ENCODE measurements at regions not wholly inside any gene's neighbourhood (a gene's known extent, or its start where the extent isn't known, plus 50 kb on each side); places are given as distances from the start of the nearest gene placed in this dataset.

DNA sequence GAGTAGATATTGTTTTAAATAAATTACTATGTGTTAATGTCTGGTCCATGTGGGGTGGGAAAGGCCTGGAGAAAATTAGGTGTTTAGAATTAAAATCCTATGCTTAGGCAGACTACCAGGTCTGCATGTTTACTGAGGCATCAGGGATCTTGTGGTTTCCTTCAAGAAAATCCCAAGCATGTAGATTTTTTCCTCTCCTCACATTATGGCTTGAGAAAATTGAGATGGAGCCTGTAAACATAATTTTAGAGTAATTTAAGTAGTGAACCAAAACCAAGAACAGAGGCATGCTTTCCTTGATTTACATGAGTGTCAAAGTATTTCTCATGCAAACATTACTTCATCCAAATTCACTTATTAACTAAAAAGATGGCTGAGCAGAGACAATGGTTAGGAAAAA, 823.7 kb downstream of the AACS start:
- ChIA-PET POLR2A (no interaction called here), CTCF (no interaction called here)
- TF ChIP-seq, protein P1, sequence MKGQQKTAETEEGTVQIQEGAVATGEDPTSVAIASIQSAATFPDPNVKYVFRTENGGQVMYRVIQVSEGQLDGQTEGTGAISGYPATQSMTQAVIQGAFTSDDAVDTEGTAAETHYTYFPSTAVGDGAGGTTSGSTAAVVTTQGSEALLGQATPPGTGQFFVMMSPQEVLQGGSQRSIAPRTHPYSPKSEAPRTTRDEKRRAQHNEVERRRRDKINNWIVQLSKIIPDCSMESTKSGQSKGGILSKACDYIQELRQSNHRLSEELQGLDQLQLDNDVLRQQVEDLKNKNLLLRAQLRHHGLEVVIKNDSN (CRISPR knock-in tag; IDR thresholded peaks at IDR 0.05), result no peak
- TF ChIP-seq, protein P2, sequence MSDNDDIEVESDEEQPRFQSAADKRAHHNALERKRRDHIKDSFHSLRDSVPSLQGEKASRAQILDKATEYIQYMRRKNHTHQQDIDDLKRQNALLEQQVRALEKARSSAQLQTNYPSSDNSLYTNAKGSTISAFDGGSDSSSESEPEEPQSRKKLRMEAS (CRISPR knock-in tag; IDR thresholded peaks at IDR 0.05), result no peak
- TF ChIP-seq ZNF671 (CRISPR knock-in tag; IDR thresholded peaks at IDR 0.05) (no peak), MXD4 (CRISPR knock-in tag; IDR thresholded peaks at IDR 0.05; ENCODE audit: borderline replicate concordance) (no peak), ZNF396 (CRISPR knock-in tag; IDR thresholded peaks at IDR 0.05; ENCODE audit: borderline replicate concordance) (no peak), SOX15 (CRISPR knock-in tag; IDR thresholded peaks at IDR 0.05) (no peak), SP1 (CRISPR knock-in tag; conservative IDR thresholded peaks at IDR 0.05) (no peak), ESRRA (CRISPR knock-in tag; IDR thresholded peaks at IDR 0.05; ENCODE audit: borderline replicate concordance) (no peak), NFE2L1 (CRISPR knock-in tag; IDR thresholded peaks at IDR 0.05) (no peak), SMAD3 (CRISPR knock-in tag; IDR thresholded peaks at IDR 0.05; ENCODE audit: borderline replicate concordance) (no peak), CREB1 (CRISPR knock-in tag; IDR thresholded peaks at IDR 0.05) (no peak), EMX1 (CRISPR knock-in tag; IDR thresholded peaks at IDR 0.05) (no peak), FOXK1 (CRISPR knock-in tag; IDR thresholded peaks at IDR 0.05) (no peak)
- TF ChIP-seq, protein P3, sequence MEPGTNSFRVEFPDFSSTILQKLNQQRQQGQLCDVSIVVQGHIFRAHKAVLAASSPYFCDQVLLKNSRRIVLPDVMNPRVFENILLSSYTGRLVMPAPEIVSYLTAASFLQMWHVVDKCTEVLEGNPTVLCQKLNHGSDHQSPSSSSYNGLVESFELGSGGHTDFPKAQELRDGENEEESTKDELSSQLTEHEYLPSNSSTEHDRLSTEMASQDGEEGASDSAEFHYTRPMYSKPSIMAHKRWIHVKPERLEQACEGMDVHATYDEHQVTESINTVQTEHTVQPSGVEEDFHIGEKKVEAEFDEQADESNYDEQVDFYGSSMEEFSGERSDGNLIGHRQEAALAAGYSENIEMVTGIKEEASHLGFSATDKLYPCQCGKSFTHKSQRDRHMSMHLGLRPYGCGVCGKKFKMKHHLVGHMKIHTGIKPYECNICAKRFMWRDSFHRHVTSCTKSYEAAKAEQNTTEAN (CRISPR knock-in tag; IDR thresholded peaks at IDR 0.05), result no peak
- TF ChIP-seq, protein P4, sequence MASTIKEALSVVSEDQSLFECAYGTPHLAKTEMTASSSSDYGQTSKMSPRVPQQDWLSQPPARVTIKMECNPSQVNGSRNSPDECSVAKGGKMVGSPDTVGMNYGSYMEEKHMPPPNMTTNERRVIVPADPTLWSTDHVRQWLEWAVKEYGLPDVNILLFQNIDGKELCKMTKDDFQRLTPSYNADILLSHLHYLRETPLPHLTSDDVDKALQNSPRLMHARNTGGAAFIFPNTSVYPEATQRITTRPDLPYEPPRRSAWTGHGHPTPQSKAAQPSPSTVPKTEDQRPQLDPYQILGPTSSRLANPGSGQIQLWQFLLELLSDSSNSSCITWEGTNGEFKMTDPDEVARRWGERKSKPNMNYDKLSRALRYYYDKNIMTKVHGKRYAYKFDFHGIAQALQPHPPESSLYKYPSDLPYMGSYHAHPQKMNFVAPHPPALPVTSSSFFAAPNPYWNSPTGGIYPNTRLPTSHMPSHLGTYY (CRISPR knock-in tag; IDR thresholded peaks at IDR 0.05), result no peak
- TF ChIP-seq, protein P5, sequence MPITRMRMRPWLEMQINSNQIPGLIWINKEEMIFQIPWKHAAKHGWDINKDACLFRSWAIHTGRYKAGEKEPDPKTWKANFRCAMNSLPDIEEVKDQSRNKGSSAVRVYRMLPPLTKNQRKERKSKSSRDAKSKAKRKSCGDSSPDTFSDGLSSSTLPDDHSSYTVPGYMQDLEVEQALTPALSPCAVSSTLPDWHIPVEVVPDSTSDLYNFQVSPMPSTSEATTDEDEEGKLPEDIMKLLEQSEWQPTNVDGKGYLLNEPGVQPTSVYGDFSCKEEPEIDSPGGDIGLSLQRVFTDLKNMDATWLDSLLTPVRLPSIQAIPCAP (CRISPR knock-in tag; IDR thresholded peaks at IDR 0.05), result no peak
- TF ChIP-seq, protein P6, sequence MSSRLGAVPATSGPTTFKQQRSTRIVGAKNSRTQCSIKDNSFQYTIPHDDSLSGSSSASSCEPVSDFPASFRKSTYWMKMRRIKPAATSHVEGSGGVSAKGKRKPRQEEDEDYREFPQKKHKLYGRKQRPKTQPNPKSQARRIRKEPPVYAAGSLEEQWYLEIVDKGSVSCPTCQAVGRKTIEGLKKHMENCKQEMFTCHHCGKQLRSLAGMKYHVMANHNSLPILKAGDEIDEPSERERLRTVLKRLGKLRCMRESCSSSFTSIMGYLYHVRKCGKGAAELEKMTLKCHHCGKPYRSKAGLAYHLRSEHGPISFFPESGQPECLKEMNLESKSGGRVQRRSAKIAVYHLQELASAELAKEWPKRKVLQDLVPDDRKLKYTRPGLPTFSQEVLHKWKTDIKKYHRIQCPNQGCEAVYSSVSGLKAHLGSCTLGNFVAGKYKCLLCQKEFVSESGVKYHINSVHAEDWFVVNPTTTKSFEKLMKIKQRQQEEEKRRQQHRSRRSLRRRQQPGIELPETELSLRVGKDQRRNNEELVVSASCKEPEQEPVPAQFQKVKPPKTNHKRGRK (CRISPR knock-in tag; IDR thresholded peaks at IDR 0.05; ENCODE audit: borderline replicate concordance), result no peak
- TF ChIP-seq, protein P7, sequence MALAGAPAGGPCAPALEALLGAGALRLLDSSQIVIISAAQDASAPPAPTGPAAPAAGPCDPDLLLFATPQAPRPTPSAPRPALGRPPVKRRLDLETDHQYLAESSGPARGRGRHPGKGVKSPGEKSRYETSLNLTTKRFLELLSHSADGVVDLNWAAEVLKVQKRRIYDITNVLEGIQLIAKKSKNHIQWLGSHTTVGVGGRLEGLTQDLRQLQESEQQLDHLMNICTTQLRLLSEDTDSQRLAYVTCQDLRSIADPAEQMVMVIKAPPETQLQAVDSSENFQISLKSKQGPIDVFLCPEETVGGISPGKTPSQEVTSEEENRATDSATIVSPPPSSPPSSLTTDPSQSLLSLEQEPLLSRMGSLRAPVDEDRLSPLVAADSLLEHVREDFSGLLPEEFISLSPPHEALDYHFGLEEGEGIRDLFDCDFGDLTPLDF (CRISPR knock-in tag; IDR thresholded peaks at IDR 0.05), result no peak
- TF ChIP-seq, protein P8, sequence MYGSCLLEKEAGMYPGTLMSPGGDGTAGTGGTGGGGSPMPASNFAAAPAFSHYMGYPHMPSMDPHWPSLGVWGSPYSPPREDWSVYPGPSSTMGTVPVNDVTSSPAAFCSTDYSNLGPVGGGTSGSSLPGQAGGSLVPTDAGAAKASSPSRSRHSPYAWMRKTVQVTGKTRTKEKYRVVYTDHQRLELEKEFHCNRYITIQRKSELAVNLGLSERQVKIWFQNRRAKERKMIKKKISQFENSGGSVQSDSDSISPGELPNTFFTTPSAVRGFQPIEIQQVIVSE (CRISPR knock-in tag; IDR thresholded peaks at IDR 0.05; ENCODE audit: borderline replicate concordance), result no peak
- H3K4me1 Mint-ChIP-seq, result no peaks in the 10 kb centered on the region
- no peak for DNase-seq (ENCODE audit: low spot score)
- H3K36me3 Mint-ChIP-seq, result peaks cover 66% of the 10 kb centered on the region
- no peak overlapping the region for H3K27ac Mint-ChIP-seq
- no peak for ATAC-seq
- no peak overlapping the region for H3K4me3 Mint-ChIP-seq
- H3K9me3 Mint-ChIP-seq, result peaks cover 81% of the 10 kb centered on the region
- H3K27me3 Mint-ChIP-seq (ENCODE audit: low read depth), result peaks cover 14% of the 10 kb centered on the region

DNA sequence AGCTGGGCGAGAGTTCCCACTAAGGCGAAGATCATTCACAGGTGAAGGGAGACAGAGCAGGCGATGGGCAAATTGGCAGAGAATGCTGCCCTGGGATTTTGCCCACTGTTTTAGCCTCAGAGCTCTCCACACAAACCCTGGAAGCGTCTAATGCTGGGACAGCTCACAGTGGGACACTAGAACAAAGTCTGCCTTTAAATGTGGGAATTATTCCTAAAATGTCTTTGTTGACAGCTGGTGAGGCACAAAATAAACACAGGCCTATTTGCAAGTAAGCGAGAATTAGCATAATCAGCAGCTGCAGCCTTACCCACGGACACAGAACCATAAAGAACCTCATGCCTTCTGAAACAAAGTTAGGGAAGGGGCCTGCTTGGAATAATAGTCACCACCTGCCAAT, 824.5 kb downstream of the AACS start:
- ChIA-PET CTCF (no interaction called here), POLR2A (no interaction called here)
- H3K36me3 Mint-ChIP-seq, result peaks cover 59% of the 10 kb centered on the region
- no peak overlapping the region for H3K4me3 Mint-ChIP-seq
- ATAC-seq (no peak), DNase-seq (ENCODE audit: low spot score) (no peak)
- peaks cover 72% of the 10 kb centered on the region for H3K9me3 Mint-ChIP-seq
- H3K27me3 Mint-ChIP-seq (ENCODE audit: low read depth), result peaks cover 10% of the 10 kb centered on the region
- no peak overlapping the region for H3K27ac Mint-ChIP-seq
- TF ChIP-seq, protein P9, sequence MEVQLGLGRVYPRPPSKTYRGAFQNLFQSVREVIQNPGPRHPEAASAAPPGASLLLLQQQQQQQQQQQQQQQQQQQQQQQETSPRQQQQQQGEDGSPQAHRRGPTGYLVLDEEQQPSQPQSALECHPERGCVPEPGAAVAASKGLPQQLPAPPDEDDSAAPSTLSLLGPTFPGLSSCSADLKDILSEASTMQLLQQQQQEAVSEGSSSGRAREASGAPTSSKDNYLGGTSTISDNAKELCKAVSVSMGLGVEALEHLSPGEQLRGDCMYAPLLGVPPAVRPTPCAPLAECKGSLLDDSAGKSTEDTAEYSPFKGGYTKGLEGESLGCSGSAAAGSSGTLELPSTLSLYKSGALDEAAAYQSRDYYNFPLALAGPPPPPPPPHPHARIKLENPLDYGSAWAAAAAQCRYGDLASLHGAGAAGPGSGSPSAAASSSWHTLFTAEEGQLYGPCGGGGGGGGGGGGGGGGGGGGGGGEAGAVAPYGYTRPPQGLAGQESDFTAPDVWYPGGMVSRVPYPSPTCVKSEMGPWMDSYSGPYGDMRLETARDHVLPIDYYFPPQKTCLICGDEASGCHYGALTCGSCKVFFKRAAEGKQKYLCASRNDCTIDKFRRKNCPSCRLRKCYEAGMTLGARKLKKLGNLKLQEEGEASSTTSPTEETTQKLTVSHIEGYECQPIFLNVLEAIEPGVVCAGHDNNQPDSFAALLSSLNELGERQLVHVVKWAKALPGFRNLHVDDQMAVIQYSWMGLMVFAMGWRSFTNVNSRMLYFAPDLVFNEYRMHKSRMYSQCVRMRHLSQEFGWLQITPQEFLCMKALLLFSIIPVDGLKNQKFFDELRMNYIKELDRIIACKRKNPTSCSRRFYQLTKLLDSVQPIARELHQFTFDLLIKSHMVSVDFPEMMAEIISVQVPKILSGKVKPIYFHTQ (CRISPR knock-in tag; IDR thresholded peaks at IDR 0.05), result no peak
- no peak for TF ChIP-seq ELF4 (CRISPR knock-in tag; IDR thresholded peaks at IDR 0.05; ENCODE audit: low read depth)
- no peaks in the 10 kb centered on the region for H3K4me1 Mint-ChIP-seq
